Left renal cortex interstitium (tissue), 4 donors: ENCODE measurements at regions not wholly inside any gene's neighbourhood (a gene's known extent, or its start where the extent isn't known, plus 50 kb on each side); places are given as distances from the start of the nearest gene placed in this dataset.

Source experiments
- DNase-seq, 4 donors: peaks; one replicate each; pipeline ENCODE4 v3.0.0-alpha.2; 2013; ENCODE audit warnings: low read depth in 4 of 4, low spot score in 2 of 4, missing footprints in 1 of 4

DNA sequence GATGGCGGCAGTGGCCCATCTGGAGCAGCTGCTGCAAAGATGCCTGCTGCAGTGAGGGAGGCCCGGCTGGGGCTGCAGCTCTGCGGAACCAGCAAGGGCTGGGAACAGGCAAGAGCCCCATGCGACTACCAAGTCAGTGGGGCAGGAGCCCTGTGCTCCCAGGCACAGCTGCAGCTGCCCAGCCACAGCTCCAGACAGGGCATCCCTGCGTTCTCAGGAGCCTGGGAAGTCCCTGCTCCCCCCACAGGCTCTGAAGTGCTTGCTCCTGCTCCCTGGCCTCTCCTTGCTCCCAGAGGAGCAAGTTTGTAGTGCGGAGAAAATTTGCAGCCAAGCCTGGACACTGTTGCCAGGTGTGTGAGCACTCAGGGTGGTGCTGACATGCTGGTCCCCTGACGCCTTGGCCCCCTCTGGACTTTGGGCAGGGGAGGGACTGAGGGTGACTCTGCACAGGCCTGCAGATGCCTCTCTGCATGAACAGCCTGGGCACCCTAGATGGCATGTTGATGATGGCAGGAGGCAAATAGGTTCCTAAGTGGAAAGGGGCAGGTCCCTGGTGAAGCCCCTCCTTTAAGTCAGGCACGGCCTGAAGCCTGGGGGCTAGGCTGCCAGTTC is 105.6 kb downstream of the LYZL1 start:
- DNase-seq = no peak

GRCh38 chr10:29395409-29395808 is 106.5 kb downstream of the LYZL1 start:
- no peak for DNase-seq

DNA sequence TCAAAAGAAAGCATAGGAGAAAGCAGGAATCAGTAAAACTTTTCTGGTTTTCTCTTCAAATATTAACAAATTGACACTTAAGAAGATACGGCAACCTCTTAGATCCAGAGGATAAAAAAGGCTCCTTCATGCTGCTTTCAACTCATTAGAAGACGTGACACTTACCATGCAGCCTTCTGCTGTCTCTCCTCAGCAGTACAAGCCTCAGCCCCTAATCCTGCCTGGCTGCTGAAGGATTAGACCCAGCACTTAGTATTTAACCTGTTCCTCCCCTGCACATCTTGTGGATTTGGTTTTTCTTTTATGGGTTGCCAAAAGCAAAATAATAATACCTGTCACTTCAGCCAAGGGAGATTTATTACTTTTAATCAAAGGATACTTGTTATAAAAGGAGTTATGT is 108.4 kb downstream of the LYZL1 start:
- DNase-seq = no peak

DNA sequence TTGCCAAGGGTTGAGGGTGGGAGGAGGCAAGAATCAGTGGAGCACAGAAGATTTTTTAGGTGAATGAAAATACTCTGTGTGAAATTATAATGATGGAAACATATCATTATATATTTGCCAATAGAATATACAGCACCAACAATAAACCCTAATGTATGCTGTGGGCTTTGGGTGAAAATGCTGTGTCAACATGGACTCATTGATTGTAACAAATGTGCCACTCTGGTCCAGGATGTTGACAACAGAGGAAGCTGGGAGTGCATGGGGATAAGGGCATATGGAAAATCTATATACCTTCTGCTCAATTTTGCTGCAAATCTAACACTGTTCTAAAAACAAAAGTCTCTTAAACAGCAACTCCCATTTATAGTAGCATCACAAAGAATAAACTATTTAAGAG is 114.3 kb downstream of the LYZL1 start:
- DNase-seq = no peak

DNA sequence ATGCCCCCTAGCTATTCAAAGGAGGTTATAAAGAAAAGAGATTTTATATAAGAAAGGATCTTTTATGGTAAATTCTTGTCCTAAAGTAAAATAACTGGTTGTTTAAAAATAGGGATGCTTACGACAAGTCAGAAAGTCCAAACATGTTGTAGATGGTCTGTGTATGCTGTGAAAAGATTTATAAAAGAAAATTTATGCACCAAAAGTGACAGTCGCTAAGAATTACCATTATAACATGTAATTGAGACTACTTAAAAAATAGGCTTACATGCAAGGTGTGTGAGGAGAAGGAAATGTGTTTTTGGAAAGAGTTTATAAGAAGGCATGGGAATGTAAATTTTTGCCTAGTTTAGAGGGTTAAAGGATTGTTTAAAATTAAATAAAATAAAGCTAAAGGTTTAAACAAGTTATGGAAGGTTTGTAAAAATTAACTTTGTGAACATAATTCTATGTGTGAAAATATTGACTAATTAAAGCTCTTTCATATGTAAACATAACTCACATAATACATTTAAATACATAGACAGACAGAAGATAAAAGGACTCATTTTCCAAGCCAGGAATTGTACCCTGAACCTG is 118.5 kb downstream of the LYZL1 start:
- no peak for DNase-seq
